RPMI7951 (cell line): ENCODE measurements at regions not wholly inside any gene's neighbourhood (a gene's known extent, or its start where the extent isn't known, plus 50 kb on each side); places are given as distances from the start of the nearest gene placed in this dataset.

Source experiments
- DNase-seq: peaks from one replicate; pipeline ENCODE4 v3.0.0-alpha.2; 2012; ENCODE audit warnings: low read depth

GRCh38 chr10:35751347-35751746 lies 109.3 kb upstream of the FZD8 start:
- no peak for DNase-seq

GRCh38 chr10:35749230-35749629 lies 107.1 kb upstream of the FZD8 start:
- no peak for DNase-seq

DNA sequence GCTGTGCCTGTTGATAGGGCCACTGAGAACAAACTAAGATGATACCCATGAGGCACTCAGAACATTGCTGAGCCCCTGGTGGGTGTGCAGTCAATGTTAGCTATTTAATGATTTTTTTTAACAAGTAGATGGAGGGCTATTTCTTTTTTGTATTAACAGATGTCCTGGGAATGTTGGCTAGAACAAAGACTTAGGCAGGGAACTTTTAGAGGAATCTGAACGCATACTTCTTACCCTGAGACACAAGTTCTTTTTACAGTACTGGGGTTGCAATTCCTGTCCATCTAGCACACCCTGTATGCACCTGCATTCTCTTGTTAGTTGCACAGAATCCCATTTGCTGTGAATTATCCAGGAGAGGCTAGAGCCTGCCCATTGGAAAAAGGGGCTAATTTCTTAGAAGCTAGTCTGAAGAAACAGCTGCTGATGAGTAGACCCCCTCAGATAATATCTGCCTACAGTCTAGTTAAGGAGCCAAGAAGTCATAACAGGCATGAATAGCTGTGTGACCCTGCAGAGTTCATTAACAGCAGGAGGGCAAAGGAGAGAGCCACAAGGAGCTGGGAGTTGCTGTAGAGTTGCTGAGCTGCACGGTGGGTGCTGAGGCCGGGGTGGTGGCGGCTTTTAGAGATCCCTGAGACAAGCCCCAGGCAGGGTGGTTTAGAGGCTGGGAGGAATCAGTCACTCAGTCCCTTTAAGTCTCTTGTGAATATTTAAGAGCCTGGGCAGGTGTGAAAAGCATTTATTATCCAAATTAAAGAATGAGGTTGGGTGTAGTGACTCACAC lies 103.7 kb upstream of the FZD8 start:
- DNase-seq, result no peak

DNA sequence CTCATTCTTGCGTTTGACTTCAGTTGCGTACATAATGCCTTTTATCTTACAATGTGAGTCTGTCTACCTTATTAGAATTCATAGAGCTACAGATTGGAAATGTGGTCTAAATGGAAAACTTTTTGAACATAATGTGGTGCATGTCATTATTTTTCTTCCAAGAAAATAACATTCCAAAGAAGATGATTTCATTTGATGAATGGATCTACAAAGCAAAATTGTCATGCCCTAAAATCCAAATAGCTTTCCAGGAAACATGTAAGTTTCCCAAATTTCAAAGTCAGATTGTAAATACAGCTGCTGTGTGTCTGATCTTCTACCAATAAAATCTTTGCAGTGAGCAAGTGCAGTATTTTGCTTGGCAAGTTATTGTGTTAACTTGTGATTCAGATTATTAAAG lies 101.8 kb upstream of the FZD8 start:
- no peak for DNase-seq

- no peak for DNase-seq
These were observed 101.3 kb upstream of the FZD8 start for GRCh38 chr10:35743351-35743750.

- peak; percentile 9 for DNase-seq
These were observed 97.9 kb upstream of the FZD8 start for GRCh38 chr10:35739998-35740397.

GRCh38 chr10:35735412-35735811 lies 93.3 kb upstream of the FZD8 start:
- peak; percentile 48 for DNase-seq

DNA sequence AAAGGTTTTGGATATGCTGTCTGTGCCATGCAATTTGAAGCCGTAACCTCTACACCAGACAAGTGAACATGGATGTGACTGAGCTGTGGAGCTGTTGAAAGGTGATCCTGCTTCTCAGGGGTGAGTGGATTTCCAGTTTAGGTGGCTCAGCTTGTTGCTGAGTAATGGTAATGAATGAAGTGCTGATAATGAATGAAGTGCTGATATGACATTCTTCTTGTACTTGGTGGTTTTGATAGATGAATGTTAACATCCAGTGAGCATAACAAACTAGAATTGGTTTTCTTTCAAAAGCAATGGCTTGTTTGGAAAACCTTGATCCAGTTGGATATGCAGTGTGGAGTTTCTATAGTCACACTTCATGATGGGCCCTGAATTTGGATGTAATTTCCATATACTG lies 89.7 kb upstream of the FZD8 start:
- no peak for DNase-seq

DNA sequence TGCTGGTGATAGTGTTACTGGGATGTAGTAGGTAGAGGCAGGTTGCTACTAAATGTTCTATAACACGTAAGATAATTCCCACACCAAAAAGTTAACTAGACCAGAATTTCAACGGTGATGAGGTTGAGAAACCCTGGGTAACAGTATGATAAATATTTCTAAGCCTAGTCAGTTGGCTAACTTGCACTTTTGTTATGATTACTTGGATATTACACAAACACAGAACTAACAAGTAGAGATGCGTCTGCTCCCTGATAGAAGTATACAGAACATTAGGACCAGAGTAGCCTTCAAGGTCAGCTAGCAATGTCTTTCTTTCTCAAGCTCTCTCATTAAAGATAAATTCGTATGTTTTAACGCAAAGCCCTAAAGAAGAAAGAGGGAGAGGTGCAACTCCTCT lies 86.2 kb upstream of the FZD8 start:
- DNase-seq, result no peak

DNA sequence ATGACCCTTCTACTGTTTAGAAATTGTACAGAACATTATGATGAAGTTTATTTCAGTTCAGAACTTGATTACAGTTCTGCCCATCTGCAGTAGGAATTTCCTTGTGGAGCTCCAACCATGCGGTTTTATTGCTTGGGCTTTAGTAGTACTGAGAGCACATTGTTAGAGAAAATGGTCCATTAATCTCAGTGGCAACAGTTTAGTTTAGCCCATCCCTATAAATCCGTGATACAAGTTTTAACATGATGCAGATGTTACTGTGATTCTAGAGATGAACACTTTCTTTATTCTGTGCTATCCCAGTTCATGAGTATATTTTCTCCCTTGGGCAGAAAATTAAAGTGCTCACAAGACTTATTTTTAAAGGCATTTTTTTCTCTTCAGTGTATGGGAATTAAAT lies 84.8 kb upstream of the FZD8 start:
- DNase-seq, result peak; percentile 38

DNA sequence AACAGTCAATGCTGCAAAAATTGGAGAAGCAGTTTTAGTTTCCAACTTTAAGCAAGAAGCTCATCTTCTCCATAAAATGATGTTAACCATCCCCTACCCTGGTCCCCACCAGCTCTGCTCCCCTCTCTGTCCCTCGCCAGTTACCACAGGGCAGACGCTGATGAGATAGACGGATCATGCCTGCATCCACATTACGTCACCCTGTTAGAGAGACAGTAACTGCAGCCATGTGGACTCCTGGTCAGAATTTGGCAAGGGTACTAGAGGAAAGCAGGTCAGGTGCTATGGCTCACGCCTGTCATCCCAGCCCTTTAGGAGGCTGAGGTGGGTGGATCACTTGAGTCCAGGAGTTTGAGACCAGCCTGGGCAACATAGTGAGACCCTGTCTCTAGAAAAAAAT lies 81.9 kb upstream of the FZD8 start:
- no peak for DNase-seq

GRCh38 chr10:35723059-35723458 lies 81.0 kb upstream of the FZD8 start:
- DNase-seq, result no peak

- DNase-seq, result no peak
These were observed 80.5 kb upstream of the FZD8 start for GRCh38 chr10:35722636-35723035.

- no peak for DNase-seq
These were observed 80.1 kb upstream of the FZD8 start for GRCh38 chr10:35722226-35722625.

GRCh38 chr10:35720366-35720765 lies 78.3 kb upstream of the FZD8 start:
- no peak for DNase-seq

- no peak for DNase-seq
These were observed 74.7 kb upstream of the FZD8 start for GRCh38 chr10:35716776-35717175.

- no peak for DNase-seq
These were observed 70.4 kb upstream of the FZD8 start for GRCh38 chr10:35712486-35712885.

- DNase-seq, result no peak
These were observed 69.7 kb upstream of the FZD8 start for GRCh38 chr10:35711615-35712411.

DNA sequence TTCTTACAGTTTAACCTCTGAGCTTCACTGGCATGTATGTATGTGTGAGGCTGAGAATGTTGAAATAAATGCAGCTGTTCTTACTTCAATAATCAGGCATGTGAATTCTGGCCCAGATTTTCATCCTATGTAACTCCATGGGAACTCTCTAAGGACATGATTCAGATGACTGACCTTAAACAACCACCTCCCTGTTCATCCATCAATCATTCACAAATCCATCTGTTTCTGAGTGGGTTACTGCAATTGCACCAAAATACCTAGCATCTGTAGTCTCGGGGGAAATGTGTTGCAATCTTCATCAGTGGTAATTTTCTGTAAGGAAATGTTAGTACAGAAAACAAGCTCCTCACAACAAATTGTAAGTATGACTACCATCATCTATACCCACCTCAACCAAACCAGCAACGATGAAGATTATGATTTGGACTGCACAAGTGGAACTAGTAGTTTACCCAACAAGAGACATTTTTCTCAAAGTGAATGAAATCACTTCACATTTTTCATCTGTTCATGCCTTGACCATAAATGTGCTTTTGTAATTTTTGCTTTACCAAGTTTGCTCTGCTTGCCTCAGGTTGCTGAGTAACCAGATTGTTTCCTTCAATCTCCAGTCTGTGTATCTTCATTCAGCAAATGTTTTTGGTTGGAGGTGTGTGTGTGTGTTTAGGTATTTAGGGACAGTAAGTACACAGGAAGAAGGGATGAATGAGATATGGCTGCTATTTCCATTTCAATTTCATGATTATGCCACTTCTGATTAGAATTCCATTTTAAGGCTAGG lies 65.7 kb upstream of the FZD8 start:
- DNase-seq, result no peak

- no peak for DNase-seq
These were observed 64.9 kb upstream of the FZD8 start for GRCh38 chr10:35706959-35707358.

- DNase-seq, result no peak
These were observed 63.6 kb upstream of the FZD8 start for GRCh38 chr10:35705671-35706070.

DNA sequence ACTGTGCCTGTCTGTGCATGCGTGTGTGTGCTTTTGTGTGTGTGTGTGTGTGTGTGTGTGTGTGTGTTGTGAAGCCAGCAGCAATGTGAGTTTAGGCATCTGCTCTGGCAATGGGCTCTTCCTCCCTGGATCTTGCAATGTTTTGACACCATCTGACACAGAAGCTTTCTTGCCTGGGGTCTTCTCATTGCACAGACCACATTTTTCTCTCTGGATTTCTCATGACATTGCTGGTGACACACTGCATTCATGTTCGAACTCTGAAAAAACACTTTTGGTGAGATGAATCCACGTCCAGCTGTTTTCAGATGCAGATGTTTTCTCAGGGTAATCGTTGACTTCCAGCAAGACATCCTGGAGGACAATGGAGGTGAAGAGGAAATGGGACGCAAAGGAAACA lies 63.0 kb upstream of the FZD8 start:
- no peak for DNase-seq

DNA sequence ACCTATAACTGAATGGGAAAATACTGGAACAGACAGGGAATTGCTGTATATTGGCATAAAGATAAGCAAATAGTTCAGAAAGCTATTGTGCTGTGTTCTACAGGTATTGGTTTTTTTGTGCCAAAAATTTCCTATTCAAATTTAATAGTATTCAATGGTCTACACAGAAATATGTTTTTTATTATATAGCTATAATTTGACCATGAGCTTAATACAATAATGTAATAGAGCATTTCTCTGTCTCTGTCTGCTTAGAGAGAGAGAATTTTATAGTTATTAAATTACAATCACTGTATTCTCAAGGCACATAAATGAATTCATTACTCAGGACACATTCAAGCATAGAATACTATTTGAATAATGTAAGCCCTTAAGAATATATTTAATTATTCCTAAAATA lies 62.3 kb upstream of the FZD8 start:
- no peak for DNase-seq
